GM12878 (cell line): ENCODE measurements at regions not wholly inside any gene's neighbourhood (a gene's known extent, or its start where the extent isn't known, plus 50 kb on each side); places are given as distances from the start of the nearest gene placed in this dataset.

Experiments
- ATAC-seq: fragments of 200-7000 bp; cut with Tn5 transposase; 3 replicates; pipeline ENCODE4 v1.9.1; 2020; ENCODE audit warnings: mild to moderate bottlenecking, moderate library complexity
- BruUV-seq: library from RNA; stranded (reverse); fragments of 400-500 nt; replicated peaks from 2 replicates; lab custom pipeline; 2021; lab: Mats Ljungman, UMichigan
- CTCF ChIA-PET: fragments of 300-600 bp; sonication (Branson Sonifier 250); formaldehyde crosslinking; extraction: SDS; loops from one replicate; lab custom pipeline; 2021; ENCODE audit warnings: inconsistent platforms; lab: Yijun Ruan, JAX
- POLR2A ChIA-PET: fragments of 350-600 bp; formaldehyde crosslinking; extraction: SDS; loops from one replicate; lab custom pipeline; 2021; ENCODE audit warnings: inconsistent platforms; lab: Charles Lee
- RAD21 ChIA-PET: fragments of 300-600 bp; sonication (Branson Sonifier 250); formaldehyde crosslinking; loops from one replicate; lab custom pipeline; 2023; ENCODE audit warnings: antibody characterized with exemption; ENCODE audit not compliant: unreplicated experiment; lab: Charles Lee
- SMC1A ChIA-PET: fragments of 300-600 bp; sonication (Branson Sonifier 250); formaldehyde crosslinking; loops from one replicate; lab custom pipeline; 2023; ENCODE audit not compliant: unreplicated experiment, uncharacterized antibody; lab: Charles Lee
- DNase-seq: peaks from one replicate; pipeline ENCODE4 v3.0.0-alpha.2; 2011; ENCODE audit warnings: low read depth, low spot score
- FAIRE-seq: peaks from 3 replicates; lab custom pipeline; 2011; peaks lifted over from hg19 to GRCh38; lab: Jason Lieb, UNC
- H2AFZ ChIP-seq: 2 replicates; pipeline ENCODE4 v1.6.0; 2011; ENCODE audit warnings: low read depth, low read length, control low read depth; ENCODE audit not compliant: control insufficient read depth
- H3K27ac ChIP-seq: 2 replicates; pipeline ENCODE4 v1.5.1; 2011; ENCODE audit warnings: control low read depth; ENCODE audit not compliant: control insufficient read depth, insufficient read depth
- H3K27me3 ChIP-seq, 2 experiments: replicated peaks in 1 of 2; 2 replicates each; pipeline versions ENCODE4 v1.6.0 to v1.6.1; 2011; ENCODE audit warnings: low read length in 1 of 2; ENCODE audit not compliant: control insufficient read depth in 2 of 2, insufficient read depth in 2 of 2
- H3K36me3 ChIP-seq, 2 experiments: 2 replicates each; pipeline ENCODE4 v1.5.1; 2011; ENCODE audit warnings: low read length in 1 of 2; ENCODE audit not compliant: control insufficient read depth in 2 of 2, insufficient read depth in 2 of 2
- H3K4me1 ChIP-seq: 2 replicates; pipeline ENCODE4 v1.6.1; 2011; ENCODE audit warnings: mild to moderate bottlenecking, low read length, moderate library complexity, mixed read lengths; ENCODE audit not compliant: control insufficient read depth, insufficient read depth
- H3K4me2 ChIP-seq: 2 replicates; pipeline ENCODE4 v1.6.0; 2011; ENCODE audit warnings: control low read depth; ENCODE audit not compliant: control insufficient read depth, insufficient read depth
- H3K4me3 ChIP-seq: fragments of 200-600 bp; sonication (generic); 2 replicates; pipeline ENCODE4 v1.5.1; 2016
- H3K79me2 ChIP-seq: 2 replicates; pipeline ENCODE4 v1.6.0; 2011; ENCODE audit warnings: low read length; ENCODE audit not compliant: control insufficient read depth, insufficient read depth
- H3K9ac ChIP-seq: 2 replicates; pipeline ENCODE4 v1.8.0; 2011; ENCODE audit warnings: low read length, control low read depth, mixed read lengths; ENCODE audit not compliant: control insufficient read depth, insufficient read depth
- H3K9me3 ChIP-seq: replicated peaks from 3 replicates; pipeline ENCODE4 v1.5.1; 2011; ENCODE audit warnings: mild to moderate bottlenecking, low read length; ENCODE audit not compliant: control insufficient read depth, insufficient read depth
- H4K20me1 ChIP-seq: 2 replicates; pipeline ENCODE4 v1.6.0; 2011; ENCODE audit not compliant: control insufficient read depth, insufficient read depth
- ATF2 ChIP-seq: IDR thresholded peaks from 2 replicates; pipeline ENCODE4 v1.6.1; 2012; ENCODE audit warnings: low read length, inconsistent platforms
- BMI1 ChIP-seq: fragments of 450-650 bp; IDR thresholded peaks from 2 replicates; pipeline ENCODE4 v1.6.1; 2016; ENCODE audit warnings: mild to moderate bottlenecking, moderate library complexity, borderline replicate concordance
- CREB1 ChIP-seq: IDR thresholded peaks from 2 replicates; pipeline ENCODE4 v1.6.1; 2012; ENCODE audit warnings: low read depth, mild to moderate bottlenecking, inconsistent platforms
- EGR1 ChIP-seq, 2 experiments: IDR thresholded peaks; 1 replicate in 1 of 2; 2 replicates in 1 of 2; pipeline ENCODE4 v1.6.1; 2011 to 2012; ENCODE audit warnings: low read depth in 2 of 2, low read length in 2 of 2, borderline replicate concordance in 1 of 2, mild to moderate bottlenecking in 1 of 2, moderate library complexity in 1 of 2
- ELK1 ChIP-seq: IDR thresholded peaks from 2 replicates; pipeline ENCODE4 v1.6.1; 2012; ENCODE audit warnings: low read depth, low read length, improper control_type of control experiment
- FOS ChIP-seq: IDR thresholded peaks from 3 replicates; pipeline ENCODE4 v1.6.1; 2011; ENCODE audit warnings: borderline replicate concordance; ENCODE audit not compliant: insufficient read length; ENCODE audit errors: extremely low read depth
- HDAC6 ChIP-seq: fragments of 200-600 bp; sonication (generic); IDR thresholded peaks from one replicate; pipeline ENCODE4 v1.8.0; 2017; ENCODE audit warnings: antibody characterized with exemption; ENCODE audit not compliant: unreplicated experiment
- JUND ChIP-seq: IDR thresholded peaks from 2 replicates; pipeline ENCODE4 v1.6.1; 2012; ENCODE audit warnings: low read depth, mild to moderate bottlenecking, low read length, improper control_type of control experiment, moderate library complexity
- MEF2A ChIP-seq: IDR thresholded peaks from 2 replicates; pipeline ENCODE4 v1.6.1; 2011; ENCODE audit warnings: low read depth, mild to moderate bottlenecking, low read length, moderate library complexity; ENCODE audit not compliant: insufficient read depth
- MYC ChIP-seq: IDR thresholded peaks from 2 replicates; pipeline ENCODE4 v1.6.1; 2011; ENCODE audit warnings: mild to moderate bottlenecking, low read length, moderate library complexity, inconsistent platforms; ENCODE audit not compliant: insufficient read depth, insufficient replicate concordance, insufficient read length, severe bottlenecking
- NFIC ChIP-seq: IDR thresholded peaks from 2 replicates; pipeline ENCODE4 v1.6.1; 2012; ENCODE audit warnings: low read depth, mild to moderate bottlenecking, inconsistent platforms, low read length, moderate library complexity
- NFYA ChIP-seq: IDR thresholded peaks from 2 replicates; pipeline ENCODE4 v1.6.1; 2011; ENCODE audit warnings: low read depth, mild to moderate bottlenecking, low read length, improper control_type of control experiment, borderline replicate concordance
- NRF1 ChIP-seq: conservative IDR thresholded peaks from 2 replicates; pipeline ENCODE4 v1.6.1; 2011; ENCODE audit warnings: mild to moderate bottlenecking, low read depth, low read length, improper control_type of control experiment
- PKNOX1 ChIP-seq: fragments of 450-650 bp; IDR thresholded peaks from 2 replicates; pipeline ENCODE4 v1.6.1; 2016; ENCODE audit warnings: mild to moderate bottlenecking
- RFX5 ChIP-seq: IDR thresholded peaks from 2 replicates; pipeline ENCODE4 v1.6.1; 2011; ENCODE audit warnings: low read depth, low read length, improper control_type of control experiment
- SREBF2 ChIP-seq: IDR thresholded peaks from 2 replicates; pipeline ENCODE4 v1.6.1; 2012; ENCODE audit warnings: mild to moderate bottlenecking, low read length
- SUPT20H ChIP-seq: IDR thresholded peaks from 2 replicates; pipeline ENCODE4 v1.6.1; 2011; ENCODE audit warnings: low read depth, mild to moderate bottlenecking, low read length, moderate library complexity, borderline replicate concordance; ENCODE audit not compliant: control insufficient read depth
- TARDBP ChIP-seq: IDR thresholded peaks from 2 replicates; pipeline ENCODE4 v1.6.1; 2016; ENCODE audit warnings: borderline replicate concordance
- TCF12 ChIP-seq: IDR thresholded peaks from 2 replicates; pipeline ENCODE4 v1.6.1; 2011; ENCODE audit warnings: low read depth, mild to moderate bottlenecking, low read length
- ZNF217 ChIP-seq: fragments of 450-650 bp; IDR thresholded peaks from 2 replicates; pipeline ENCODE4 v1.6.1; 2017; ENCODE audit warnings: antibody characterized with exemption, mild to moderate bottlenecking
- WGBS: methylation state at CpG from one replicate; pipeline ENCODE4 v1.1.6; 2016; ENCODE audit warnings: low lambda C conversion rate; ENCODE audit not compliant: insufficient replicate concordance, insufficient coverage; ENCODE audit errors: missing lambda C conversion rate; 5-methylcytosine and 5-hydroxymethylcytosine counted together
- in situ Hi-C: fragments of 300-500 bp; cut with MboI; formaldehyde crosslinking; loops from 9 replicates; pipeline ENCODE4 v1.14.3; 2018; ENCODE audit warnings: mixed read lengths
- intact Hi-C: fragments of 100-400 bp; cut with micrococcal nuclease; formaldehyde crosslinking; loops from one replicate; pipeline ENCODE4 v1.14.2; 2022; ENCODE audit not compliant: unreplicated experiment

GRCh38 chr3:5384557-5385236, 197.2 kb downstream of the EDEM1 start:
- FAIRE-seq (no peak), DNase-seq (no peak), ATAC-seq (peak; percentile 38)
- Histone ChIP-seq H3K4me1 (no peaks in the 10 kb centered on the region), H3K79me2 (no peaks in the 10 kb centered on the region), H3K27ac (no peak overlapping the region), H4K20me1 (no peaks in the 10 kb centered on the region), H3K4me2 (no peak overlapping the region), H3K9ac (no peak overlapping the region), H3K4me3 (no peak overlapping the region), H3K9me3 (no peaks in the 10 kb centered on the region), H3K27me3 (no peaks in the 10 kb centered on the region), H3K36me3 (no peaks in the 10 kb centered on the region), H2AFZ (no peak overlapping the region)
- ChIA-PET POLR2A (no interaction called here), RAD21 (no interaction called here), SMC1A (interaction anchor here (0.9 kb wide), 1 partner anchor 22 kb away, joined by 3 read pairs; no protein-coding TSS in a partner anchor), CTCF (interaction anchor here (0.5 kb wide), 1 partner anchor 517 kb away, joined by 3 read pairs; no protein-coding TSS in a partner anchor)
- in situ Hi-C loops, result no loop called here
- WGBS, result 50% methylated on average over 7 of the region's 7 CpGs
- intact Hi-C loops, result no loop called here
- BruUV-seq, result no TSS peak
- no peak for TF ChIP-seq TARDBP
- no peak for TF ChIP-seq BMI1
- TF ChIP-seq TCF12, result no peak
- no peak for TF ChIP-seq CREB1
- no peak for TF ChIP-seq ELK1
- TF ChIP-seq ATF2, result no peak
- TF ChIP-seq NFYA, result no peak
- no peak for TF ChIP-seq ZNF217
- TF ChIP-seq SUPT20H, result no peak
- no peak for TF ChIP-seq JUND
- no peak for TF ChIP-seq HDAC6
- TF ChIP-seq NFIC, result no peak
- no peak for TF ChIP-seq PKNOX1
- no peak for TF ChIP-seq EGR1 (IDR thresholded peaks at IDR 0.05; ENCODE audit: borderline replicate concordance in 1 of 2, low read depth in 2 of 2, low read length in 2 of 2)
- TF ChIP-seq NRF1, result no peak
- TF ChIP-seq RFX5, result no peak
- TF ChIP-seq MYC, result no peak
- no peak for TF ChIP-seq FOS
- no peak for TF ChIP-seq SREBF2
- TF ChIP-seq MEF2A, result no peak
